ENCODE measurements at regions not wholly inside any gene's neighbourhood (a gene's known extent, or its start where the extent isn't known, plus 50 kb on each side); places are given as distances from the start of the nearest gene placed in this dataset.
"Not testable (repeated sequence)": the region's sequence is repeated elsewhere in the genome, so short reads cannot be mapped to it uniquely, and the experiment has no call there.

DNA sequence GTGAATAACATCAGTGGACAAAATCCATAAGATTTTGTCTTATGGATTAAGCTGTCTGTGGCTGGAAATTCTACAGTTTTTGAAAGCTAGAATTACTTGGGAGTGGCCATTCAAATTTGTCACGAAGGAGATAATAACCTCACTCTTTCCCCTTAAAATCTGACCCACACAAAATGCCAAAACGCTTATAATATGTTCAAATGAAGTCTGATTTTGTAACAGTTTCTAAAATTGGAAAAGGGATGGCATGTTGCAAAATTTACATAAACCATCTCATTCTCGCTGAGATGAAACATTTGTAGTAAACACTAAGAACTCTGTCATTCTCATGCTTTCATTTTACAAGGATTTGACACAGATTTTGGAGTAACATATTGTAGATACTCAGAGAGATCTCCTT lies 112.7 kb downstream of the GJA1 start:
- no peak for DNase-seq (ENCODE audit: low spot score)

DNA sequence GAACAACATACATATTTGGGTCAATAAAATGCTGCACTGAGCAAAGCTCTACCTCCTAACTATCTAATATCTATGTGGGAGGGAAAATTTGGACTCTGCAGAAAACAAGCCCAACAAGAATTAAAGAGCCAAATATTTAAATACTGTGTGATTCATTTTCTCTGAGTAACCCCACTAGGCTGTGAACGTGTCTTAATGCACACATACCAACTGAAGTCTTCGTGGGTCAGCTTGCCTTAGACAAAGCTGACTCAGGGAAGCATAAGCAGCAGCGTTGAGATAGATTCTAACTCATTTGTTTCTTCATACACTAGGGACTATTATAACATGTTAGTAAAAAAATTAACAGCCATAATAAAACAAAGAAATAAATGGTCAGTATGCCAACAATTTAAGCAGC lies 114.3 kb downstream of the GJA1 start:
- no peak for DNase-seq (ENCODE audit: low spot score)

DNA sequence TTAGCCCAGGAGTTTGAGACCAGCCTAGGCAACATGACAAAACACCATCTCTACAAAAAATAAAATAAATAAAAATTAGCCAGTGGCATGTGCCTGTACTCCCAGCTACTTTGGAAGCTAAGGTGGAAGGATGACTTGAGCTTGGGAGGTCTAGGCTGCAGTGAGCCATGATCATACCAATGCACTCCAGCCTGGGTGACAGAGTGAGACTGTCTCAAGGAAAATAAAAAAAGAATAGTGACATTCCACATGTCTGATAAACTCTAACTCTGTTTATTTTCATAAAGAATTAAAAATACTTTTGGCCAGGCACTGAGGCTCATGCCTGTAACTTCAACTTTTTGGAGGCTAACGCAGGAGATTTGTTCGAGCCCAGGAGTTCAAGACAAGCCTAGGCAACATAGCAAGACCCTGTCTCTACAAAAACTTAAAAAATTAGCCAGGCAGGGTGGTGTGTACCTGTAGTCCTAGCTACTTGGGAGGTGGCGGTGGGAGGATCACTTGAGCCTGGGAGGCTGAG lies 115.1 kb downstream of the GJA1 start:
- no peak for DNase-seq (ENCODE audit: low spot score)

DNA sequence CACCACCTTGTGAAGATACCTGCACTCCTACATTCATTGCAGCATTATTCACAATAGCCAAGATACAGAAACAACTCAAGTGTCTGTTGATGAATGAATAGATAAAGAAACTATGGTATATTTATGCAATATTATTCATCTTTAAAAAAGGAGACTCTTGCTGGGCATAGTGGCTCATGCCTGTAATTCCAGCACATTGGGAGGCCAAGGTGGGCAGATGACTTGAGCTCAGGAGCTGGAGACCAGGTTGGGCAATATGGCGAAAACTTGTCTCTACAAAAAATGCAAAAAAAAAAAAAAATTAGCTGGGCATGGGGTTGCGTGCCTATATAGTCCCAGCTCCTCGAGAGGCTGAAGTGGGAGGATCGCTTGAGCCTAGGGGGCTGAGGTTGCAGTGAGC lies 119.8 kb downstream of the GJA1 start:
- DNase-seq (ENCODE audit: low spot score) = no peak

DNA sequence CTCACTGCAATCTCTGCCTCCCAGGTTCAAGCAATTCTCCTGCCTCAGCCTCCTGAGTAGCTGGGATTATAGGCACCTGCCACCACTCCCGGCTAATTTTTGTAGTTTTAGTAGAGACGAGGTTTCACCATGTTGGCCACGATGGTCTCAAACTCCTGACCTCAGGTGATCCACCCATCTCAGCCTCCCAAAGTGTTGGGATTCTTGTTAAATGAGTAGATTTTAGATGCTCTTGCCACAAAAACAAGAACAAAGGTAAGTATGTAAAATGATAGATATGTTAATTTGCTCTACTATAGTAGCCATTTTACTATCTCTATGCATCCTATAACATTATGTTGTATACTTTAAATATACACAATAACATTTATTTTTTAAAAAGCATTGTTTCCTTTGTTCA lies 120.7 kb downstream of the GJA1 start:
- not testable (repeated sequence) for DNase-seq (ENCODE audit: low spot score)

DNA sequence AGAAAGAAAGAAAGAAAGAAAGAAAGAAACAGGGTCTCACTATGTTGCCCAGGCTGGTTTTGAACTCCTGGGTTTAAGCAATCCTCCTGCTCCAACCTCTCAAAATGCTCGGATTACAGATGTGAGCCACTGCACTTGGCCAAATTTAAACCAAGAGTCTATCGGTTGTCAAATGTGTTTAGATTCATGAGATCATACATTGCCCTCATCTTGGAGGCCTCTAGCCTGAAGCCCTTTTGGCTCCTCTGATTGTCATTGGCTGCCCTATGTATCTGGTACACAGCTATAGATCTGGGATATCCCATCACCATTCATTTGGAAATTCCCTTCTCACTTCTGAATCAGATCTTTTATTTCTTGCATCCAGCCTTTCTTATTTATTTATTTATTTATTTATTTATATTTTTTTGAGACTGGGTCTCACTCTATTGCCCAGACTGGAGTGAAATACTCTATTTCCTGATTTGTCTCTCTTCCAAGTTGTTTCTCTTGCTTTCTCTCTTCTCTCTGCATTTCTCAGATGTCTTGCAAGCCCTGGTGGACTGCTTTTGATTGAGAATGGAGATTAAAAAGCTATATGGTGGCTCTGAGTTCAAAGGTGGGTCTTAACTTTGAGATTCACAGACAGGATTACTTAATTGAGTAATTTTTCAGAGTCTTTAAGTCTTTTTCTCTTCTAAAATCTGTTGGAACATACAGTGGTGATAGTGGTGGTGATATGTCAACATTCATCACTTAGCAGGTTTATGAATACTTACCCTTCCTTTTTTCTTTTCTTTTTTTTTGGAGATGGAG lies 121.9 kb downstream of the GJA1 start:
- no peak for DNase-seq (ENCODE audit: low spot score)

DNA sequence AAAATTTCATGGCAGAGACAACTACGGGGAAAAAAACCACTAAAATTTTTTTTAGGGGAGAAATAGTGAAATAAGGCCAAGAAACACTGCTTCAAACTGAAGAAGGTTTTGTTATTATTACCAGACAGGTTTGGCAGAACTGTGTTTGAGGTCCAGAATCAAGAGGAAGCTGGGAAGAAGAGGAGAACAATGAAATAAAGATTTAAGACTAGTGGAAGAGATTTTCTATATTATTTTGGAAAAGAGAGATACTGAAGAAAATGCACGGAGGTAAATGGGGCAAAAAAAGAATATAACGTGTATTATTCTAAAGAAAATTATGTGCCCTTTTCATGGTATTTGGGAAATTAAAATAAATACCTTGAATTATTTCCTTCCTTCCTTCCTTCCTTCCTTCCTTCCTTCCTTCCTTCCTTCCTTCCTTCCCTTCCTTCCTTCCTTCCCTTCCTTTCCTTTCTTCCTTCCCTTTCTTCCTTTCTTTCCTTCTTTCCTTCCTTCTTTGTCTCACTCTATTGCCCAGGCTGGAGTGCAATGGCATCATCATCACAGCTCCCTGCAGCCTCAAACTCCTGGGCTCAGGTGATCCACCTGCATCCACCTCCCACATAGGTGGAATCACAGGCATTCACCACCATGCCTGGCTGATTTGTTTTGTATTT lies 124.3 kb downstream of the GJA1 start:
- DNase-seq (ENCODE audit: low spot score) = no peak

DNA sequence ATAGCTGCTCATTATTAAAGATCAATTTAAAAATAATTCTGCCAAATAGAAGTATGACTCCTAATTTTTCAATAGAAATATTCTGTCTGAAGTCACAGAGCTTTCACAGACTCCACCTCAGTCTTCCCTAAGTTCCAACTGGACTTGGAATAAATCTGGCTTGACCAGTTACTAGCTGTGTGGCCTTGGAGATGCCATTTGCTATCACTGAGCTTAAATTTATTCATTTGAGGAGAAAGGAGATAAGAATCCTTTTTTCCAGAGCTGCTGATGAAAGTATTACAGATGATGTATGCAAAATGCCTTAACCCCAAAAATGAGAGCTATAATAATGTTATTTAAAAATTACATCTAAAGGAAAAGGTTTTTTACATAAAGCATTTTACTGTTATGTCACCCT lies 125.0 kb downstream of the GJA1 start:
- DNase-seq (ENCODE audit: low spot score) = no peak

DNA sequence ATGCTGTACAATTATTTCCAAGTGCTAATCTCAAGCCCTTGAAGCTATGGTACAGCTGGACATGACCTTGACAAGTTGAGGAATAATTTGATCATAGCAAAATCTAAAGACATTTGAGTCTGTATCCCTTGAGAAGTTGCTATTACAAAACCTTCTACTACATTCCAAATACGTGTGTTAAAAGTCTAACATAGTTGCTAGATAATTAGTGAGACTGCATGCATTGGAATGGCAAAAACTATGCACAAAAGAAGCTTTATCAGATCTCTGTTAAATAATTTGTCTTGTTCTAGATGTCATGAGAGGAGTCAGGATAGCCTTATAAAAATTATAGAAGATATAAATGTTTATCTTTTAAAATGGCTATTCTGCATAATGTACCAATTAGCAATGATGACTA lies 127.8 kb downstream of the GJA1 start:
- DNase-seq (ENCODE audit: low spot score) = no peak

DNA sequence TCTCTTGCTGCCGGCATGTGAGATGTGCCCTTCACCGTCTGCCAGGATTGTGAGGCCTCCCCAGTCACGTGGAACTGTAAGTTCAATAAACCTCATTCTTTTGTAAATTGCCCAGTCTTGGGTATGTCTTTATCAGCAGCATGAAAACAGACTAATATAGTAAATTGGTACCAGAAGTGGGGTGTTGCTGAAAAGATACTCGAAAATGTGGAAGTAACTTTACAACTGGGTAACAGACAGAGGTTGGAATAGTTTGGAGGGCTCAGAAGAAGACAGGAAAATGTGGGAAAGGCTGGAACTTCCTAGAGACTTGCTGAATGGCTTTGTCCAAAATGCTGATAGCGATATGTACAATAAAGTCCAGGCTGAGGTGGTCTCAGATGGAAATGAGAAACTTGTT lies 129.1 kb downstream of the GJA1 start:
- DNase-seq (ENCODE audit: low spot score) = not testable (repeated sequence)

DNA sequence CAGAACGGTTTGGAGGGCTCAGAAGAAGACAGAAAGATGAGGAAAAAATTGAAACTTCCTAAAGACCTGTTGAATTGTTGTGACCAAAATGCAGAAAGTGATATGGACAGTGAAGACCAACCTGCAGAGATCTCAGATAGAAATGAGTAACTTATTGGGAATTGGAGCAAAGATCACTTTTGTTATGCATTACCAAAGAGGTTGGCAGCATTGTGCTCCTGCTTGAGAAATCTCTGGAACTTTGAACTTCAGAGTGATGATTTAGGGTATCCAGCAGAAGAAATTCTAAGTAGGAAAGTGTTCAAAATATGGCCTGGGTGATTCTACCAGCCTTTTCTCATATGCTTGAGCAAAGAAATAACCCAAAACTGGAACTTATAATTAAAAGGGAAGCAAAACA lies 136.0 kb downstream of the GJA1 start:
- no peak for DNase-seq (ENCODE audit: low spot score)

DNA sequence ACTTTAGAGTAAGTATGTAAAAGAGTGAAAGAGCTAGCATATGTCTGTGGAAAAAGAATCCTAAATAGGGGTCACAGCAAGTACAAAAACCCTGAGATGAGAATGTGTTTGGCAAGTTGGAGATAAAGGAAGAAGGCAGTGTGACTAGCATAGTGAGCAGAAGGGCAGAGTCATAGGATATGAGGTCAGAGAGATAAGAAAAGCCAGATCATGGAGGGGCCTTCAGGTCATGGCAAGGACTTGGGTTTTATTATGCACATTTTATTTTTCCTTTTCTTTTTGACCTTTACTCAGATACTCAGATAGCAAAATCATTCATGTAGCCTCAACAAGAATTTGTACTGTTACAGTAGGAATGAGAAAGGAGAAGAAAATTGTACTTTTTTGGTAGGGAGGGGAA lies 138.0 kb downstream of the GJA1 start:
- no peak for DNase-seq (ENCODE audit: low spot score)

DNA sequence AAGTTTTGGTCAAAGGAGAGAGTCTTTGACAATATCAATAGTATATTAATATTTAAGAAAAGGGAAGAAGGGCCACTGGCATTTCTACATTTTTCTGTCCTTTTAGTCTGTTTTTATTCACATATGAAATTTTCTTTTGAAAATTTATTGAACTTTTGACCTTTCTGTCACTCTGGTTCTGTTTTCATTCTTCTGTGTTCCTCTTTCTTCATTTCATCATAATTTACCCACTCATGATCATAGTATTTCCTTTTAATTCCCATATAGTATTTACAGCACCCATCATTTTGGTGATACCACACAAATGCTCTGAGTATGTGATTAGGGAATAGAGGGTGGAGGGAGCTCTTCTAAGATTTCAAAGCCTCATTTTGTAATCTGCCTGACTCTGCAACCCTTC lies 142.8 kb downstream of the GJA1 start:
- DNase-seq (ENCODE audit: low spot score) = no peak

DNA sequence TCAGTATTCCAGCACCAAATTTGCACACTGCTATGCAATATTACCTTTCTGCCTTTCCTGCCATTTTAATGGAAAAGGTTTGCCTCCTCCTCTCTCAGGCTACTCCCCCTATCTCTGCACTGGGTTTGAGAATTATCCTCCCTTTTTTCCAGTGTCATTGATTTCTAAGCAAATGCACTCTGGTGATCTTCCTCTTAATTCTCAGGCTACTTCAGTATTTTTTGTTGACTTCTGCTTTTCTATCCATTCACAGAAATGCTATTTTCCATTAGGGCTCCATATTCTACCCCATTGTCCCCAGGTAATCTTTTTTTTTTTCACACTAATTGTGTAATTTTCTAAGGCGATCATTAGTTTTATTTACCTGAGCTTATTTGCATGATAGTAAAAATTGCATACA lies 144.0 kb downstream of the GJA1 start:
- DNase-seq (ENCODE audit: low spot score) = no peak

DNA sequence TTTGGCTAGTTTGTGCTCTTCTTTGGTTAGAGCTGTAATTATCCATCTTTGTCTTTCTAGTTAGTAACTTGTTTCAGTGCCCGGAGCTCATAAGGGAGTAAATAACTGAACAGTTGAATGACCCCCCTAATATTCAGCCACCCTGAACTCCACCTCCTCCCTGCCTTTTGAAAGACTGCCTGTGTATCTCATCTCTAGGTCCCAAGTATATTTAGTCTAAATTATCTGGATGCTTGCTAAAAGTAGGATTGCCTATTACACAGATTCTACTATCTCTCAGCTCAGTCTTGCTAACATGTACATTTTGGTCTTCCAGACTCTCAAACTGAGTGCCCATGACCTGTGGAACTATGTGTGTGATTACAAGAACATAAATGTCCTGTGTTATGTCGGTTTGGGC lies 145.9 kb downstream of the GJA1 start:
- DNase-seq (ENCODE audit: low spot score) = no peak

DNA sequence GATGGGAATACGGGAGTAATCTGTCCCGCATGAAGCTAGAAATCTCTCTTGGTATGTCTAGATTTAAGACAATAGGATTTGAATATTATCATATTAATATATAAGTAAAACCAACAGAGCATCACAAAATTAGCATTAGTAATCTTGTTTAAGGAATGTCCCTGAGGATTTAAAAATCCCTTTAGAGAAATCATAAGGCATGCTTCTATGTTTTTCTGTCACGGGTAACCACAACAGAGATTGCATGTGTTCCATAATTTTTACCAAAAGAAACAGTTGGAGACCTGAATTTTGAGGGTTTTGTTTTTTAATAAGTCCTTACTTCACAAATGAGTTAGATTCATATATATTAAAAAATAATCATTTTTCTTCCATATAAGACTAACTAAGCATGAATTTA lies 146.8 kb downstream of the GJA1 start:
- no peak for DNase-seq (ENCODE audit: low spot score)

DNA sequence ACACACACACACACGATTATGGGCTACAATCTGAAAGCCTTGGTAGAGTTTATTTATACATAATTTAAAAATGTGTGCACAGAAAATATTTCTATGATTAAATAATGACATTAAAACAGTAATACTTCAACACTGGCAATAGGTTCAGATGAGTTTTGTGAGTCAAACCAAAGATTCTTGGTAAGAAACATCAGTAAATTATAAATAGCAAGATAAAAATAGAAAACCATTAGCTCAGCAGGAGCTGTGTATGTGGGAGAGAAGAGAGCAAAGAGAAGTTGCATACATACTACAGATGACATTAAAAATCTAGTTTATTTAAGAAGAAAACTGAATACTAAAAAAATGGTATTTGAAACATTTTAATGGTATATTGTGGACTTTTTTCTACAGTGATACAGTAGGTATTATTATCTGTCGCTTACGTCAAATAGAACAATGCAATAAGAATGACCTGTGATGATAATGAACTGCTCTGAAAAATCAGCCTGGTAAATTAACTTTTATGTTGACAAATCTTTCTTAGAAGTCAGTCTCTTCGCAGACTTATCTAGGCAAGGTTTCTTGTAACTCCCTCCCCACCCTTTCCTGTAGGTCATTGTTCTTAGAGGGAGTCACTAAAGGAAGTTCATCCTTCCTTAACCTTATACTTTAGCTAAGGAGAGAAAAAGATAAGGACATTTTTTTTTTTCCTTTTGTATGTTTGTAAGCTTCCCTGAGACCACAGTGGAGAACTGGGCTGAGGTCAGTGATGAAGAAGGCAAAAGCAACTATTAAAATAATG lies 149.3 kb downstream of the GJA1 start:
- DNase-seq (ENCODE audit: low spot score) = no peak

DNA sequence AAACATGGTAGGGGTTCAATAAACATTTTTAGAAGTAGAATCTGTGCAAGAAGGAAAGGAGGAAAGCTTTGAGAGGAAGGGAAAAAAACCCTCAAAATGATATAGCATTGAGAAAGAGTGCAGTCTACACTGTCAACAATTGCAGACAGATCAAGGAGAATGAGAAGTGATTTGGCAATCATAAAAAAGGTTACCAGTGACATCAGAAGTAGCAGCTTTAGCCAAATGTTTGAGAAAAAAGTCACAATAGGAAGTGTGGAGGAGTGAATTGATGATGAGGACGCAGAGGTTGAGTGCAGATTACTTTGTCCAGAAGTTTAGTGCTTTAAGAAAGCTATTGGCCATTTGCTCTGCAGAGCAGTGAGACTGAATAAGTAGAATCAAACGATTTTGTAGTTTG lies 155.0 kb downstream of the GJA1 start:
- no peak for DNase-seq (ENCODE audit: low spot score)

DNA sequence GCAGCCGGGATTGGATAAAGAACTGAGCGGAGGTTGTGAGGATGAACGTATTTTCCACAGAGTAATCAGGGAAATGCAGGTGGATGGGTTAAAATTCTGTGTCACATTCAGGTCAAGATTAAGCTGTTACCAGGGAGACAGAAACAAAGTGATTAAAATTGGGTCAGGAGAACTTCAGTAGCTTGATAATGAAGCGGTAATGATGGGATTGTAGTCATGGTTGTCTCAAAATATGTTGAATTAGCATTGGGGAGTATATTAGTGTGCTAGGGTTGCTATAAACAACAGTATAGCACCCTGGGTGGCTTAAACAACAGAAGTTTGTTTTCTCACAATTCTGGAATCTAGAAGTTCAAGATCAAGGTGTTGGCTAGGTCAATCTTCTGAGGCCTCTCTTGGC lies 155.5 kb downstream of the GJA1 start:
- DNase-seq (ENCODE audit: low spot score) = no peak

DNA sequence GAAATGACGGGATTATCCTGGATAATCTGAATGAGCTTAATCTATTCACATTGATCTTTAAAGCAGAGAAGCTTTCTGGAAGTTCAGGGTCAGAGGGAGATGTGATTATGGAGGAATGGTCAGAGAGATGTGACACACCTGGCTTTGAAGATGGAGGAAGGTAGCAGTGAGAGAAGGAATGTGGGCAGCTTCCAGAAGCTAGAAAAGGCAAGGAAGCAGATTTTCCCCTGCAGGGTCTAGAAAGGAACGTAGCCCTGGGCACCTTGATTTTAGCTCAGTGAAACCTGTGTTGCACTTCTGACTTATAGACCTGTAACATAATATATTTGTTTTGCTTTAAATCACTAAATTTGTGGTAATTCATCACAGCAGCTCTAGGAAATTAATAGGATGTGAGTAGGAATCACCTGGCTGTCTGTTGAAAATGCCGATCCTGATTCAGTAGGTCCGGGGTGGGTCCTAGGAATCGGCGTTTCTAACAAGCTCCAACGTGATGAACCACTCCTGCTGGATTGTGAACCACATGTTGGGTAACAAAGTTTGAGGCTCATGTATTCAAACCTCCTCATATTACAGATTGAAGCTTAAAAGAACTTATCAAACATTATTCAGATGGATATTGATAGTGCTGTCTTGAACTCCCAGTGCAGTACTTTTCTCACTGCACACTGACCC lies 157.0 kb downstream of the GJA1 start:
- DNase-seq (ENCODE audit: low spot score) = no peak

DNA sequence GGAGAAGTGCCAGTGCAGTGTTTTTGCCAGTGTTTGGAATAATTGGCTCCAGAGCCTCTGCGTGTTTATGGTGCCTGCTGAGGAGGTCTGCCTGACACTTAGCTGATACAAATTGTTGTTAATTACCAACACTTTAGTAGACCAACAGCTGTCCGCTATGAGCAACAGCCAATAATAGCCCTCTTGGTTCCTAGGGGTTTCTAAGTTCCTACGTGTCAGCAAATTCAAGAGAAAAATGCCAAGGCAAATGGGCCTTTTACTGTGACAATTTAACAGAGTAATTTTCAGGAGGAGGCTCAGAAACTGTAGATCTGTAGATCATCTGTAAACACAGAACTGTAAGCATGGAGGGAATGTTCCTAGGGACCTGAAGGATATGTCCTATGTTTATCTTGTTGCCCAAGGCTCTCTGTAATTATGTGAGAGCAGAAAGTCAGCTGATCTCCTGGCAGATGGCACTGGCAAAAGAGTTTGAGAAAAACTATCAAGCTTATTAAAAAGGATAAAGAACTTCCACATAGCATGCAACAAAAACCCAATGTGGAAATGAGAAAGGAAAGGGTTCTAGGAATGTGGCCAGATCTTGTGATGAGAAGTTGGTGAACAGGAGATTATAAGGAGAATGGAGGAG lies 157.7 kb downstream of the GJA1 start:
- DNase-seq (ENCODE audit: low spot score) = no peak

DNA sequence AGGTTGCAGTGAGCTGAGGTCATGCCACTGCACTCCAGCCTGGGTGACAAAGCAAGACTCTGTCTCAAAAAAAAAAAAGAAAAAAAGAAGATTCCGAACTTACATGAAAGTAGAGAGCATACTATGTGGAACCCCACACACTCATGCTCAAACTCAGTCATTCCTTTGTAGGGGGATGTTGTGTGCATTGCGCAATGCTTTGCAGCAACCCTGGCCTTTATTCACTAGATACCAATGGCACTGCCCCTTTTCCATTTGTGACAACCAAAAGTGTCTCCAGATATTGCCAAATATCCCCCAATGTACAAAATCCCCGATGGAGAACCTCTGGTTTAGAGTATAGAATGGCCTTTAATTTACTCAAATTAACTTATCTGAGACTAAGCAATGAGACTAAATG lies 158.6 kb downstream of the GJA1 start:
- DNase-seq (ENCODE audit: low spot score) = no peak

All from activated CD4-positive, alpha-beta T cell treated with anti-CD3 and anti-CD28 coated beads, Interleukin-2, Interleukin-4, amounts not matched to agents 100 ng/mL and 50 ng/mL, durations not matched to agents 16 hours and 8 hours (primary cell).